Adrenal gland (tissue), 9 donors: ENCODE measurements at regions not wholly inside any gene's neighbourhood (a gene's known extent, or its start where the extent isn't known, plus 50 kb on each side); places are given as distances from the start of the nearest gene placed in this dataset.

Experiments
- DNase-seq, 7 donors: peaks; one replicate each; pipeline ENCODE4 v3.0.0-alpha.2; 2019 to 2020
- H3K27ac ChIP-seq, 5 donors: fragments of 200-600 bp; sonication (generic) in 4 of 5; 1 replicate in 3 of 5; 2 replicates in 2 of 5; pipeline versions ENCODE4 v1.5.1 to v1.8.0; 2016 to 2020; ENCODE audit warnings: mild to moderate bottlenecking in 1 of 5
- H3K27me3 ChIP-seq: fragments of 200-600 bp; 2 replicates; pipeline ENCODE4 v1.8.0; 2021
- H3K36me3 ChIP-seq, 2 donors: fragments of 200-600 bp; replicated peaks in 1 of 2; 1 replicate in 1 of 2; 2 replicates in 1 of 2; pipeline versions ENCODE4 v1.5.1 to v1.8.0; 2018 to 2022
- H3K4me1 ChIP-seq, 2 donors: fragments of 200-600 bp; replicated peaks in 1 of 2; 1 replicate in 1 of 2; 2 replicates in 1 of 2; pipeline versions ENCODE4 v1.5.1 to v1.8.0; 2018 to 2021
- H3K4me3 ChIP-seq, 4 donors: fragments of 200-600 bp; sonication (generic) in 3 of 4; one replicate each; pipeline ENCODE4 v1.5.1; 2016 to 2018
- H3K9me3 ChIP-seq, 3 donors: fragments of 200-600 bp; sonication (generic) in 1 of 3; replicated peaks in 1 of 3; 1 replicate in 2 of 3; 2 replicates in 1 of 3; pipeline versions ENCODE4 v1.5.1 to v1.8.0; 2016 to 2021
- CTCF ChIP-seq, 6 experiments: fragments of 450-650 bp in 4 of 6; fragments of 200-600 bp in 2 of 6; sonication (generic) in 1 of 6; IDR thresholded peaks; 1 replicate in 5 of 6; 2 replicates in 1 of 6; pipeline versions ENCODE4 v1.5.1 to v1.8.0; 2016 to 2021; ENCODE audit warnings: antibody characterized with exemption in 6 of 6, mild to moderate bottlenecking in 2 of 6, moderate library complexity in 1 of 6
- POLR2A ChIP-seq, 2 donors: fragments of 450-650 bp; IDR thresholded peaks; one replicate each; pipeline ENCODE4 v1.6.1; 2017; ENCODE audit warnings: antibody characterized with exemption in 2 of 2, mild to moderate bottlenecking in 2 of 2, moderate library complexity in 1 of 2
- WGBS, 4 donors: extraction: QIAGEN DNeasy Blood & Tissue Kit in 2 of 4; methylation state at CpG; one replicate each; pipeline versions ENCODE4 v1.1.5 to v1.1.7; 2013 to 2017; 5-methylcytosine and 5-hydroxymethylcytosine counted together
- intact Hi-C, 2 donors: fragments of 100-400 bp; cut with DNase I; formaldehyde crosslinking; loops; one replicate each; pipeline versions ENCODE4 v1.14.1 to v1.15.0; 2022 to 2023
- donor health status: healthy with polysubstance abuse.
- donor health status: Bipolar disorder and iron deficiency.
- donor health status: DM: yes; HTN: yes; CAD: no.
- donor health status: DM: no; HTN: no; CAD: no.
- donor health status: DM: no; HTN: no; CAD: no.

GRCh38 chr11:70859180-70859579 lies 393.2 kb downstream of the SHANK2 start:
- Histone ChIP-seq H3K27me3 (no peaks in the 10 kb centered on the region), H3K27ac (no peak overlapping the region), H3K9me3 (no peaks in the 10 kb centered on the region), H3K4me3 (no peak overlapping the region), H3K36me3 (no peaks in the 10 kb centered on the region), H3K4me1 (no peaks in the 10 kb centered on the region)
- DNase-seq, result no peak
- 92 to 96% (median 93%) methylated on average over 4 of the region's 4 CpGs for WGBS, 4 donors
- TF ChIP-seq CTCF (IDR thresholded peaks at IDR 0.05) (no peak), POLR2A (IDR thresholded peaks at IDR 0.05) (no peak)
- intact Hi-C loops, result no loop called here

DNA sequence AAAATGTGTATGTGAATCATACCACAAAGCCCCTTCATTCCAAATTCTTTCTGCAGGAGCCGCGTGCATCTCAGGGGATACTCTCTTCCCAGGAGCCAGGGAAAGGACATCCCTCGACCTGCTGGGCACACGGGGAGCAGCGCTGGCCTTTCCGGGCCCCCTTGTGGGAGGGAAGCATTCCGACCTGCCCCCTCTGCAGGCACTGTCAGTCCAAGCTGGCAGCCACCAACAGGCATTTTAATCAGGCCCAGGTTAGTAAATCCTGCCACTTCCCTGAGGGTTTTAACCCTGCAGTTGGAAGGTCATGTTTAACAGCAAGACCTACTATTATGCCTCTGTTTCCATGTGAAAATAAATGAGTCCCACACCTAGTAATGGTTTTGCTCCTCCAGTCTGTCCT lies 391.5 kb downstream of the SHANK2 start:
- intact Hi-C loops, result no loop called here
- WGBS, 4 donors, result 60 to 75% (median 66%) methylated on average over 7 of the region's 7 CpGs
- Histone ChIP-seq H3K27me3 (no peaks in the 10 kb centered on the region), H3K4me1 (no peaks in the 10 kb centered on the region), H3K4me3 (no peak overlapping the region), H3K27ac (no peak overlapping the region), H3K36me3 (no peaks in the 10 kb centered on the region), H3K9me3 (no peaks in the 10 kb centered on the region)
- DNase-seq, result no peak
- TF ChIP-seq CTCF (IDR thresholded peaks at IDR 0.05), result no peak
- no peak for TF ChIP-seq POLR2A (IDR thresholded peaks at IDR 0.05)

DNA sequence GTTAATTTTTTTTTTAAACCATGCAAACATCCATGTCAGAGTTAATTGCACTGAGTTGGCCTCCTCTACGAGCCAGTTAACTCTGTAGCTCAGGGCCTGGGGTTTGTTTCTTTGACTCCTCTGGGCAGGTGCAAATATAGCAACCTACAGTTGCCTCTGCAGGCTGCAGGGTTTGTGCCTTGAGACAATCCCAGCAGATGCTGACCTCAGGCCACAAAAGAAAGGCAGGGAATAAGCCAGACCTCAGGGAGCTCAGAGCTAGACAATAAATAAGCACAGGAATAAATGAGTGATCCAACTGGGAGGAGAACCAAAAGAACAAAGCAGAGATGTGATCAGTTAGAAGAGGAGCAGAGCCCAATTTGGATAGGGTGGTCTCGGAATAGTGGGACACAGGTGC lies 390.8 kb downstream of the SHANK2 start:
- Histone ChIP-seq H3K27ac (no peak overlapping the region), H3K36me3 (no peaks in the 10 kb centered on the region), H3K27me3 (no peaks in the 10 kb centered on the region), H3K4me3 (no peak overlapping the region), H3K4me1 (no peaks in the 10 kb centered on the region), H3K9me3 (no peaks in the 10 kb centered on the region)
- TF ChIP-seq POLR2A (IDR thresholded peaks at IDR 0.05), result no peak
- TF ChIP-seq CTCF (IDR thresholded peaks at IDR 0.05), result no peak
- intact Hi-C loops, result no loop called here
- WGBS, 4 donors, result 45 to 68% (median 67%) methylated on average over 2 of the region's 2 CpGs
- DNase-seq, result no peak

DNA sequence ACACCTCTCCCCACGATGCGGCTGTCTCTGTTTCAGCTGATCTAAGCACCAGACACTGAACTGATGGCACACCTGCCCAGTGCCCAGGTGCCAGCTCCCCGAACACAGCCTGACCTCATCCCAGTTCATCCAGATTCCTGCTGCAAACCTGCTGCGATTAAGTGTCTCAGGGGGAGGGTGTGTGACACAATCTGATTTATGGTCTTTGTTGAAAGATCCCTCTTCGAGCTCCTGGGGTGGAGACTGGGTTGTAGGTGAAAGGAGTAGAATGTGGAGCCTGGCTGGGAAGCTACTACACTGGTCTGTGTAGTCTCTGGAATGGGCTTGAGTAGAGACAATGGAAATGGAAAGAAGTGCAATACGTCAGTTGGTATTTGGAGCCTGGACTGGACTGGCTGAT lies 390.3 kb downstream of the SHANK2 start:
- WGBS, 4 donors, result 68 to 81% (median 74%) methylated on average over 6 of the region's 6 CpGs
- intact Hi-C loops, result no loop called here

More for the DNA sequence above, 390.3 kb downstream of the SHANK2 start:
- no peaks in the 10 kb centered on the region for H3K27me3 ChIP-seq
- no peaks in the 10 kb centered on the region for H3K9me3 ChIP-seq
- no peak overlapping the region for H3K27ac ChIP-seq
- DNase-seq, result no peak
- no peaks in the 10 kb centered on the region for H3K4me1 ChIP-seq
- no peak for TF ChIP-seq CTCF (IDR thresholded peaks at IDR 0.05)
- TF ChIP-seq POLR2A (IDR thresholded peaks at IDR 0.05), result no peak
- no peak overlapping the region for H3K4me3 ChIP-seq
- no peaks in the 10 kb centered on the region for H3K36me3 ChIP-seq
